K562 (cell line): ENCODE measurements at regions not wholly inside any gene's neighbourhood (a gene's known extent, or its start where the extent isn't known, plus 50 kb on each side); places are given as distances from the start of the nearest gene placed in this dataset.

Experiments
- TF ChIP-seq, protein P1 (sequence below), 3 experiments: IDR thresholded peaks in 2 of 3; conservative IDR thresholded peaks in 1 of 3; 2 replicates each; pipeline ENCODE4 v1.5.1; 2011 to 2012; ENCODE audit warnings: low read length in 3 of 3, mild to moderate bottlenecking in 3 of 3, control low read depth in 2 of 3, improper control_type of control experiment in 1 of 3, inconsistent platforms in 1 of 3, low read depth in 1 of 3, mixed read lengths in 1 of 3, moderate library complexity in 1 of 3; ENCODE audit not compliant: insufficient read depth in 2 of 3
- TF ChIP-seq, protein P2 (sequence below): sonication (generic); formaldehyde crosslinking; IDR thresholded peaks from 2 replicates; pipeline ENCODE4 v1.8.1; 2023; ENCODE audit warnings: mild to moderate bottlenecking, missing genetic modification reagents

DNA sequence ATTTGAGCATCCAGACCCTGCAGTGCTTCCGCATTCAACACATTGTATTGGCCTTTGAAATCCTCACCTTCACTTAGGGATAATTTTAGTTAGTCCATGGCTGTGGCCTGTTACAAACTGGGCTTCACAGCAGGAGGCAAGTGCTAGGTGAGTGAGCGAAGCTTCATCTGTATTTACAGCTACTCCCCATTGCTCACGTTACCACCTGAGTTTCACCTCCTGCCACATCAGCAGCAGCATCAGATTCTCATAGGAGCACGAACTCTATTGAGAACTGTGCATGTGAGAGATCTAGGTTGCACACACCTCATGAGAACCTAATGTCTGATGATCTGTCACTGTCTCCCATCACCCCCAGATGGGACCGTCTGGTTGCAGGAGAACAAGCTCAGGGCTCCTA, 222.1 kb upstream of the NR2F2 start:
- TF ChIP-seq, protein P1, sequence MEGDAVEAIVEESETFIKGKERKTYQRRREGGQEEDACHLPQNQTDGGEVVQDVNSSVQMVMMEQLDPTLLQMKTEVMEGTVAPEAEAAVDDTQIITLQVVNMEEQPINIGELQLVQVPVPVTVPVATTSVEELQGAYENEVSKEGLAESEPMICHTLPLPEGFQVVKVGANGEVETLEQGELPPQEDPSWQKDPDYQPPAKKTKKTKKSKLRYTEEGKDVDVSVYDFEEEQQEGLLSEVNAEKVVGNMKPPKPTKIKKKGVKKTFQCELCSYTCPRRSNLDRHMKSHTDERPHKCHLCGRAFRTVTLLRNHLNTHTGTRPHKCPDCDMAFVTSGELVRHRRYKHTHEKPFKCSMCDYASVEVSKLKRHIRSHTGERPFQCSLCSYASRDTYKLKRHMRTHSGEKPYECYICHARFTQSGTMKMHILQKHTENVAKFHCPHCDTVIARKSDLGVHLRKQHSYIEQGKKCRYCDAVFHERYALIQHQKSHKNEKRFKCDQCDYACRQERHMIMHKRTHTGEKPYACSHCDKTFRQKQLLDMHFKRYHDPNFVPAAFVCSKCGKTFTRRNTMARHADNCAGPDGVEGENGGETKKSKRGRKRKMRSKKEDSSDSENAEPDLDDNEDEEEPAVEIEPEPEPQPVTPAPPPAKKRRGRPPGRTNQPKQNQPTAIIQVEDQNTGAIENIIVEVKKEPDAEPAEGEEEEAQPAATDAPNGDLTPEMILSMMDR (IDR thresholded peaks at IDR 0.05 in 2 of 3, conservative IDR thresholded peaks at IDR 0.05 in 1 of 3; ENCODE audit: insufficient read depth in 2 of 3, low read depth in 1 of 3, low read length in 3 of 3): no peak
- TF ChIP-seq, protein P2, sequence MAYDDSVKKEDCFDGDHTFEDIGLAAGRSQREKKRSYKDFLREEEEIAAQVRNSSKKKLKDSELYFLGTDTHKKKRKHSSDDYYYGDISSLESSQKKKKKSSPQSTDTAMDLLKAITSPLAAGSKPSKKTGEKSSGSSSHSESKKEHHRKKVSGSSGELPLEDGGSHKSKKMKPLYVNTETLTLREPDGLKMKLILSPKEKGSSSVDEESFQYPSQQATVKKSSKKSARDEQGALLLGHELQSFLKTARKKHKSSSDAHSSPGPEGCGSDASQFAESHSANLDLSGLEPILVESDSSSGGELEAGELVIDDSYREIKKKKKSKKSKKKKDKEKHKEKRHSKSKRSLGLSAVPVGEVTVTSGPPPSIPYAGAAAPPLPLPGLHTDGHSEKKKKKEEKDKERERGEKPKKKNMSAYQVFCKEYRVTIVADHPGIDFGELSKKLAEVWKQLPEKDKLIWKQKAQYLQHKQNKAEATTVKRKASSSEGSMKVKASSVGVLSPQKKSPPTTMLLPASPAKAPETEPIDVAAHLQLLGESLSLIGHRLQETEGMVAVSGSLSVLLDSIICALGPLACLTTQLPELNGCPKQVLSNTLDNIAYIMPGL (CRISPR knock-in tag): no peak
